EH (cell line): ENCODE measurements at regions not wholly inside any gene's neighbourhood (a gene's known extent, or its start where the extent isn't known, plus 50 kb on each side); places are given as distances from the start of the nearest gene placed in this dataset.
A peak's percentile ranks its signal among the peaks of the same experiment; 100 is the strongest.

Experiments used
- DNase-seq: peaks from one replicate; pipeline ENCODE4 v3.0.0-alpha.2; 2015; ENCODE audit warnings: low read depth

GRCh38 chr11:112355726-112356125 is 95.1 kb upstream of the PLET1 start:
- peak; percentile 49 for DNase-seq

- DNase-seq, result no peak
Observed at GRCh38 chr11:112357488-112357887, 96.8 kb upstream of the PLET1 start.

- no peak for DNase-seq
Observed at GRCh38 chr11:112361396-112361795, 100.7 kb upstream of the PLET1 start.

DNA sequence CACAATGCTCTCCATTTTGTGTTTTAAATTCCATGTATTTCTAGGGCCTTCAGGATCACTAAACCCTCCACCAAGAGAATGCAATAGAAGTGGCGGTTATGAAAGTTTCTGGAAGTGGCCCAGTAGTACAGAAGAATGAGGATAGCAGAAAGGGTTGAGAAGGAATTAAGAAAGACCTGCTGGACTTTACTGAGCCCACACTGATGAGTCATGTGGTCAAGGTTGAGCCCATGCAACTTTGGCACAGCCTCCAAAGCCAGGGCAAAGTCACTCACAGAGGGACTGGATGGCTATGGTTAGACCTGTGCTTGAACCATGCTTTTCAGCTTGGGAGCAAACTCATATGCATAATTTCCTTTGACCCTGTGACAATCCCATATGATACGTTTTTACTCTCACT is 102.9 kb upstream of the PLET1 start:
- DNase-seq, result peak; percentile 58

- DNase-seq, result peak; percentile 97
Observed at GRCh38 chr11:112364962-112365481, 104.4 kb upstream of the PLET1 start.

GRCh38 chr11:112366012-112366411 is 105.4 kb upstream of the PLET1 start:
- no peak for DNase-seq

DNA sequence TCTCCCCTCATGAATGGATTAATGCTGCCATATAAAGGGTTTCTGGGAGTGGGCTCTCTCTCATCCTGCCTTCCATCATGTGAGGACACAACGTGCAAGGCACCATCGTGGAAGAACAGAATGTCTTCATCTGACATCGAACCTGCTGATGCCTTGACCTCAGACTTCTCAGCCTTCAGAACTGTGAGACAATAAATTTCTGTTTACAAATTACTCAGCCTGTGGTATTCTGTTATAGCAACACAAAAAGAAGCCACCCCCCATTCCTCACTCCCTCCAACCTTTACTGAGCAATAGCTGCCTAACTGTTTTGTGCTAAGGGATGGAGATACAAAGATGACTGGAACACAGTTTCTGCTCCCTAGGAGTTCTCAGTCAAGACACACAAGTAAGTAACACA is 106.1 kb upstream of the PLET1 start:
- DNase-seq, result peak; percentile 58

- no peak for DNase-seq
Observed at GRCh38 chr11:112367461-112367860, 106.8 kb upstream of the PLET1 start.

- no peak for DNase-seq
Observed at GRCh38 chr11:112367895-112368294, 107.2 kb upstream of the PLET1 start.

DNA sequence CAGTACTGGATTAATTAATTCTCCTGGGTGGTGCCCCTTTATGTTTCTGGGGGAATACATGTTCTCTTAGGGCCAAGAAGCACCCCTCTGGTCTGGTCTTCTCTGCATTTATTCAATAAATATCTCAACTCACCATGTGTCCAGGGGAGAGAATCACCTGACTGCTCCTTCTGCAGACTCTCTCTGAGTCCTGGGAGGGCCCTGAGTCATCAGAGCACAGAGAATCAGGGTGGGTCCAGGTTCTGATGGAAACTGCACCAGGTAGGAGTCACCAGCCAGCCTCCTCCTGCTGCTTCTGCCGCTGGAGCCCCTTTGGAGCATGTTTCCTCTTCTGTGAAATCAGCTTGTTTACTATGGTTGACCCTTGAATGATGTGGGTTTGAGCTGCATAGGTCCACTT is 107.7 kb upstream of the PLET1 start:
- DNase-seq, result no peak

GRCh38 chr11:112369374-112369773 is 108.7 kb upstream of the PLET1 start:
- DNase-seq, result no peak

- no peak for DNase-seq
Observed at GRCh38 chr11:112369916-112370315, 109.3 kb upstream of the PLET1 start.

GRCh38 chr11:112374486-112375140 is 114.0 kb upstream of the PLET1 start:
- DNase-seq, result no peak

GRCh38 chr11:112377946-112378345 is 117.3 kb upstream of the PLET1 start:
- no peak for DNase-seq

- no peak for DNase-seq
Observed at GRCh38 chr11:112380464-112380863, 119.8 kb upstream of the PLET1 start.

DNA sequence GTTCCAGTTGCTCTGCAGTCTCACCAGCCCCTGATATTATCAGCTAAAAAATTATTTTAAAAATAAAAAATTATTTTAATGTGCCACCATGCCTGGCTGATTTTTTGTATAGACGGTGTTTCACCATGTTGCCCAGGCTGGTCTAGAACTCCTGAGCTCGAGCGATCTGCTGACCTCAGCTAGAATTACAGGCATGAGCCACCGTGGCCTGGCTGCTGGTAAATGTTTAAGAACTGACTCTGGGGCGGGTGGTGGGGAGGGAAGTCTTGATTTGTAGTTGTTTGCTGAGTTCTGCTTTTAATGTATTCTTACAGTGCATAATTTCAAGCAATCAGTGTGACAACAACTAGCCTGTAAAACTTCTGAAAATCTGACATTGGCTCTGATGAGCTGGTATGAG is 120.9 kb upstream of the PLET1 start:
- no peak for DNase-seq

DNA sequence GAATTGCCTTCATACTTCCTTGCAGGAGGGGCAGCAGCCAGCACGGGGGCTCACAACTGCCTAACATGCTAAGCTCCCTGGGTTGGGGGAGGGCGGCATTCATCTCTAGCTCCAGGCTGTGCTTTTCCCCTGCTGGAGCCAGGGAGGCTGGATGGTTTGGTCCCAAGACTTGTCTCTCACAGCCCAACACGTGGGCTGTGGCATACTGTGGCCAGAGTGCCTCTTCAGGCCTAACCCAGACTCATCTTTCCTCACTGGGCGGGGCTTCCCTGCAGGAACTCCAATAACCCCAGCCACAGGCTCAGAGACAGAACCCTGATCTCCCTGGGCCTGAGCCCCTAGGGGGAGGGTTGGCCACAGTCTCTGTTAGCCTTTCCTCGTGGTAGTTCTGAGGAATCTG is 121.9 kb upstream of the PLET1 start:
- no peak for DNase-seq

DNA sequence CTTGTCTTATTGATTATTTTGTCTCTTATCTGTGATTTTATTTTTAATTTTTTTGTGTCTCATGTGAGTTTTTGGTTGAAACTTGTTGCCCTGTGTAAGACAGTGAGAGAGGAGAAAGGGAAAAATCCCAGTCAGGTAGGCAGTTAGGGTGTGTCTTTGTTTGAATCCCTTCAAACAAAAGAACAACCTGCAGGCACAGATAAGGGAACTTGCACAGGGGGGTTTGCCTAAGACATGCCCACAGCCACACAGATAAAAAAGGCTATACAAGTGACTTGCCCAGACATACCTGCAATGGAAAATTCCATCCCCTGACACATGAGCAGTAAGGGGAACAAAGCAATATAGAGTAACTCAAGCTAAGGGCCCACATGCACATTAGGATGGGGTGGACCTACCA is 127.8 kb upstream of the PLET1 start:
- no peak for DNase-seq

GRCh38 chr11:112391086-112391485 is 130.4 kb upstream of the PLET1 start:
- no peak for DNase-seq

- no peak for DNase-seq
Observed at GRCh38 chr11:112392904-112393303, 132.2 kb upstream of the PLET1 start.

DNA sequence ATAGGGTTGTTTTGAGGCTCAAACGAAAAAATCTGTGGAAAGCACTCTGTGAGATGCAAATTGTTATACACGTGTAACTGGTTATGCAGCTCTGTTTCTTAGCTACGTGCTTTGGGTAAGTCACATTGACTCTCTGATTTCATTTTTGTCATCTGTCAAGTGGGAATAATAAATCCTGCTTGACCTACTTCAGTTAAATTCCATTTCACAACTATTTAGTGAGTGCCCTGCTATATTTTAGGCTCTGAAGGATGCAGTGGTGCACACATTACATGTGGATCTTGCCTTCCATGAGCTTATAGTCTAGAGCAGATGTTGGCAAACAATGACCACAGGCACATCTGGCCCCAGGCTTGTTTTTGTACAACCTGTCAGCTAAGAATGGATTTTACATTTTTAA is 133.6 kb upstream of the PLET1 start:
- DNase-seq, result no peak

DNA sequence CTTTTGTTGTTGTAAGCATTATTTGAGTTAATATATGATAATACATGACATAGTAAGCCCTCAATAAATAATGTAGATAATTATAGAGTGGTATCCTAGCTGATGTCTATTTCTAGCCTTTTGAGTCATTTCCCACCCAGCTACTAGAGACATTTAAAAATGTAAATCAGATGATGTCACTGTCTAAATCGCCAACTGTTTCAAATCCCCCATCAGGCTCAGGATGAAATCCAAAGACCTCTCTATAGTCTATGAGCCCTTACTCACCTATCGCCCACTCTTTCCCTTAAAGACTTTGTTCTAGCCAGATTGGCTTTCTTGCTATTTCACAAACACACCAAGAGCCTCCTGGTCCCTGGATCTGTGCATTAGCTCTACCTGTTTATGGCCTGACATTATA is 135.4 kb upstream of the PLET1 start:
- DNase-seq, result peak; percentile 7

GRCh38 chr11:112398798-112399478 is 138.3 kb upstream of the PLET1 start:
- no peak for DNase-seq
